ENCODE measurements at regions not wholly inside any gene's neighbourhood (a gene's known extent, or its start where the extent isn't known, plus 50 kb on each side); places are given as distances from the start of the nearest gene placed in this dataset.

GRCh38 chr5:163695830-163696578, 190.6 kb downstream of the MAT2B start:
- Mint-ChIP-seq H3K9me3 (ENCODE audit: insufficient read depth) (no peaks in the 10 kb centered on the region), H3K4me3 (no peak overlapping the region), H3K27ac (peak overlapping the region; percentile 17), H3K4me1 (peaks cover 10% of the 10 kb centered on the region), H3K27me3 (peaks cover 5% of the 10 kb centered on the region)
- no peak overlapping the region for H3K27ac ChIP-seq (ENCODE audit: low read length in 2 of 2)
- no peaks in the 10 kb centered on the region for H3K36me3 ChIP-seq (replicated peaks in 1 of 2; ENCODE audit: control extremely low read depth in 1 of 2, control insufficient read depth in 1 of 2, extremely low read depth in 1 of 2, insufficient read depth in 2 of 2, low read length in 1 of 2)
- no peaks in the 10 kb centered on the region for H3K27me3 ChIP-seq (replicated peaks in 1 of 4; ENCODE audit: control extremely low read depth in 1 of 4, control insufficient read depth in 3 of 4, insufficient read depth in 4 of 4, low read length in 3 of 4)
- H3K4me3 ChIP-seq (ENCODE audit: control extremely low read depth in 1 of 5, extremely low read depth in 1 of 5, insufficient read depth in 1 of 5, low read depth in 2 of 5, low read length in 4 of 5): no peak overlapping the region
- H2AFZ ChIP-seq (ENCODE audit: insufficient read depth, low read depth, low read length, poor library complexity, severe bottlenecking): peak overlapping the region; percentile 47
- 58% methylated on average over 6 of the region's 10 CpGs for WGBS (ENCODE audit: insufficient coverage)
- no peaks in the 10 kb centered on the region for H3K79me2 ChIP-seq (ENCODE audit: control insufficient read depth, insufficient read depth, low read length)
- ChIA-PET CTCF (interaction anchor here (0.6 to 8.6 kb wide), 35 partner anchors 10 to 1513 kb away, joined by 3 to 201 read pairs (median 4); no protein-coding TSS in a partner anchor), POLR2A (no interaction called here)
- peak; percentile 80 for DNase-seq
- H4K20me1 ChIP-seq (ENCODE audit: control insufficient read depth, insufficient read depth, low read length, poor library complexity, severe bottlenecking): no peaks in the 10 kb centered on the region
- no peaks in the 10 kb centered on the region for H3K9me3 ChIP-seq (ENCODE audit: control extremely low read depth in 1 of 3, control insufficient read depth in 2 of 3, insufficient read depth in 1 of 3, low read length in 2 of 3)
- TF ChIP-seq EZH2 (IDR thresholded peaks at IDR 0.05; ENCODE audit: borderline replicate concordance, insufficient read depth, low read depth, low read length, poor library complexity, severe bottlenecking) (no peak), CTCF (IDR thresholded peaks at IDR 0.05) (peak; percentile 88)
- peaks cover 6 to 7% of the 10 kb centered on the region in 2 donors for H3K4me1 ChIP-seq (ENCODE audit: control insufficient read depth in 2 of 2, insufficient read depth in 2 of 2, low read length in 2 of 2)
- H3K4me2 ChIP-seq (replicated peaks; ENCODE audit: low read depth, low read length, poor library complexity, severe bottlenecking): peak overlapping the region; percentile 53
- H3K9ac ChIP-seq (ENCODE audit: low read length): no peak overlapping the region
- peak; percentile 98 for ATAC-seq (ENCODE audit: low read depth)
- intact Hi-C loops (cut with micrococcal nuclease): loop anchor here (1.0 to 10.0 kb wide), 7 partner anchors 132 to 1513 kb away; no protein-coding TSS in a partner anchor

- Histone ChIP-seq H3K36me3 (replicated peaks in 1 of 2; ENCODE audit: control extremely low read depth in 1 of 2, control insufficient read depth in 1 of 2, extremely low read depth in 1 of 2, insufficient read depth in 2 of 2, low read length in 1 of 2) (no peaks in the 10 kb centered on the region), H3K9me3 (ENCODE audit: control extremely low read depth in 1 of 3, control insufficient read depth in 2 of 3, insufficient read depth in 1 of 3, low read length in 2 of 3) (no peaks in the 10 kb centered on the region), H3K4me2 (replicated peaks; ENCODE audit: low read depth, low read length, poor library complexity, severe bottlenecking) (peak overlapping the region; percentile 53), H2AFZ (ENCODE audit: insufficient read depth, low read depth, low read length, poor library complexity, severe bottlenecking) (peak overlapping the region; percentile 47), H3K79me2 (ENCODE audit: control insufficient read depth, insufficient read depth, low read length) (no peaks in the 10 kb centered on the region), H3K27ac (ENCODE audit: low read length in 2 of 2) (no peak overlapping the region), H3K9ac (ENCODE audit: low read length) (no peak overlapping the region), H3K4me1 (ENCODE audit: control insufficient read depth in 2 of 2, insufficient read depth in 2 of 2, low read length in 2 of 2) (peaks cover 6 to 7% of the 10 kb centered on the region in 2 donors), H3K27me3 (replicated peaks in 1 of 4; ENCODE audit: control extremely low read depth in 1 of 4, control insufficient read depth in 3 of 4, insufficient read depth in 4 of 4, low read length in 3 of 4) (no peaks in the 10 kb centered on the region), H4K20me1 (ENCODE audit: control insufficient read depth, insufficient read depth, low read length, poor library complexity, severe bottlenecking) (no peaks in the 10 kb centered on the region), H3K4me3 (ENCODE audit: control extremely low read depth in 1 of 5, extremely low read depth in 1 of 5, insufficient read depth in 1 of 5, low read depth in 2 of 5, low read length in 4 of 5) (no peak overlapping the region)
- ChIA-PET POLR2A (no interaction called here), CTCF (interaction anchor here (0.6 to 8.6 kb wide), 35 partner anchors 10 to 1513 kb away, joined by 3 to 201 read pairs (median 4); no protein-coding TSS in a partner anchor)
- intact Hi-C loops (cut with micrococcal nuclease): loop anchor here (1.0 to 10.0 kb wide), 7 partner anchors 132 to 1513 kb away; no protein-coding TSS in a partner anchor
- peak overlapping the region; percentile 17 for H3K27ac Mint-ChIP-seq
- H3K9me3 Mint-ChIP-seq (ENCODE audit: insufficient read depth): no peaks in the 10 kb centered on the region
- DNase-seq (no peak), ATAC-seq (ENCODE audit: low read depth) (no peak)
- H3K27me3 Mint-ChIP-seq: peaks cover 5% of the 10 kb centered on the region
- no peak overlapping the region for H3K4me3 Mint-ChIP-seq
- H3K4me1 Mint-ChIP-seq: peaks cover 10% of the 10 kb centered on the region
- peak; percentile 7 for TF ChIP-seq CTCF (IDR thresholded peaks at IDR 0.05)
- no peak for TF ChIP-seq EZH2 (IDR thresholded peaks at IDR 0.05; ENCODE audit: borderline replicate concordance, insufficient read depth, low read depth, low read length, poor library complexity, severe bottlenecking)
- WGBS (ENCODE audit: insufficient coverage): no CpG with 5 or more reads among the region's 5 CpGs
These were observed 191.1 kb downstream of the MAT2B start for GRCh38 chr5:163696579-163696887.
